NK-92 treated with Interleukin-12 subunit alpha and Interleukin-12 subunit beta, amount 100 ng/mL, for 24 hours (cell line): ENCODE measurements at regions not wholly inside any gene's neighbourhood (a gene's known extent, or its start where the extent isn't known, plus 50 kb on each side); places are given as distances from the start of the nearest gene placed in this dataset.
"Not testable (repeated sequence)": the region's sequence is repeated elsewhere in the genome, so short reads cannot be mapped to it uniquely, and the experiment has no call there.

Experiments used
- DNase-seq: peaks from one replicate; lab custom pipeline; 2025; lab: John Stamatoyannopoulos, UW

- no peak for DNase-seq
Observed at GRCh38 chr17:34081269-34081668, 173.8 kb upstream of the CCL2 start.

DNA sequence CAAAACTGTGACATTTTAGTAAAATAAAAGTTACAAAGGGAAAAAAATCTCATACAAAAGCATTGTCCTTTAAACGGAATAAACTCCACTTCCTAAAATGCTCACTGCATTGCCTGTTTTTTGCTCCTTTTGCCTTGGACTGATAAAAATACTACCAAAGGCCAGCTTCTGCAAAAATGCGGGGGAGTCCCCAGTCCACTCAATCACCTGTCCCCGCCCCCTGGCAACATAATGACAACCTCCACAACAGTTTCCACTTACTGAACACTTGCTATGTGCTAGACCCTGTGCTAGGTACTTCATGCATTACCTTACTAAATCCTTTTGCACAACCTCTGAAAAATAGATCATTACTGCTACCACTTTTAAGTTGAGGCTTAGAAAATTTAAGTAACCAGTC is 172.7 kb upstream of the CCL2 start:
- DNase-seq, result no peak

- DNase-seq, result not testable (repeated sequence)
Observed at GRCh38 chr17:34089042-34089441, 166.0 kb upstream of the CCL2 start.

GRCh38 chr17:34090593-34090992 is 164.5 kb upstream of the CCL2 start:
- DNase-seq, result no peak

GRCh38 chr17:34091975-34092374 is 163.1 kb upstream of the CCL2 start:
- no peak for DNase-seq

DNA sequence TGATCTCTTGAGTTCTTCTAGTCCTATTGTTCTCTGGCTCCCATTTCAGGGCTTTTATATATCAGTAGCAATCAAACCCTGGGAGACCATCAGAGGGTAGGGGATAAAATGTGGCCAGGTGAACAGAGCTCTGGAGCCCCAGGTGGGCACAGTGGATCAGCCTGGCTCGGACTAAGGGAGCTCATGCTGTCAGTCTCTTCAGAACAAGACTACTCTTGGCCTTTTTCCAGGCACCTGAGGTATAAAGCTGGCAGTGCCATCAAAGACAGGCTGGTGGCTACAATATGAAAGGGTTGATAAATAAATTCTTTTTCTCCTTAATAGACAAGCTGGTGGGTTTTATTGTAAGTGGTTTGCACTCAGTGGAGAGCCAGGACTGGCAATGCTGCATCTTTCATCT is 160.0 kb upstream of the CCL2 start:
- no peak for DNase-seq

DNA sequence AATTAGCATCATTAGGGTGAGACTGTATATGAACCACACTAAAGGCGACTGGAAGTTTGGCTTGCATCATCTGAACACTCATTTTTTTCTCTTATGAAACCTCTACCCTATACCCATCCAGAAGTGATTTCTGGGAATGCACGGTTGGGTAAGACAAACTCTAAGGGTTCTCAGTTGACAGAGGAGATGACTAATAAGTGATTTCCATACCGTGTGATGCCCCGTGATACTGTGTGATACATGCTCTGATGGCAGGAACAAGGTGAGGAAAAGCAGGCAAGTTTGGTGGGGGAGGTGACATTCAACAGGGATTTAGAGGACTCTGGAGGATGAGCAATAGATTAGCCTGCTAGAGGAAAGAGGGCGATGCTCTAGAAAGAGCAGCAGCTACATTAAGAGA is 156.4 kb upstream of the CCL2 start:
- DNase-seq, result no peak

DNA sequence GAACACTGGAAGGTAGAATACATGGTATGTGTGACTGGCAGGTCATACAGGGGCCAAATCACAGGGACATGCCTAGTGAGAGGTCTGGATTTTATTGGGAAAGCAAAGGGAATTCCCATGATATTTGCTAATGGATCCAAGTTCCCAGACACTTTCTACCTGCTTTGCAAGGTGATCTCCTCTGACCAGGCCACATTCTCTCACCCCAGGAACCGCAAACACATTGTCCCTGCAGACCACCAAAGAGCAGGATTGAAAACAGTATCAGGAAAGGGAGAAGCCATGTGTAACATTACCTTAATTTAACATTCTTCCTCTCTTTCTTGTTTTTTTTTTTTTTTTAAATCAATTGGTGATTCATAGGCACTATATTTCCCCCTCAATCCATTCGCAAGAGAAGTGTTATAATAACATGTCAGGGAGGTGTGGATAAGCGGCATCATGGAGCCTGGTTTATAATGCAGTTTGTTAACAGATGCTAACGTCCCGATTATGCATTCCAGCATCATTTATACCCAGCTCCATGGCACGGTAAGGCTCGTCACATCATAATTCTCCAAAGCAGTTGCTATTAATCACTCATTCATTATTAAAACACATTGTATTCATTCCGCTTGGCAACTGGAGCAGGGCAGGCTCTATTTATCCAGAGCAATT is 155.1 kb upstream of the CCL2 start:
- no peak for DNase-seq

GRCh38 chr17:34107019-34107418 is 148.1 kb upstream of the CCL2 start:
- DNase-seq, result no peak

DNA sequence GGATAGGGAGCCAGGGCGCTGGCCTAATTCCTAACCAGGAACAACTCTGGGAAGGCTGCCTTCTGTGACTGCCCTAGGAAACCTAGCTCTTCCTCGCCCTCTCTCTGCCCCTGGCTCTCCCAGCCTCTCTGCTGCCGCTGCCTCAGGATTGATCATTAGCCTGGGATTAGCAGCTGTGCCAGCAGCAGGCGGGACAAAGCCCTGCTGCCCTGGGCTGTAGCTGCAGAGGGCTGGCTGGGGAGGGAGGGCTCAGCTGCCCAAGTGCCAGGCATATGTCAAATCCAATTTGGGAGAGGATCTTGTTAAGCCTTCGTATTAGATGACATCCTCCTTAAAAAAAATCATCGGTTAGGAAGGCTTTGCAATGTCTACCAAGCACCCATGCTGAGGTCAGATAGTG is 144.8 kb upstream of the CCL2 start:
- DNase-seq, result no peak

- DNase-seq, result no peak
Observed at GRCh38 chr17:34113089-34113488, 142.0 kb upstream of the CCL2 start.

GRCh38 chr17:34114174-34114573 is 140.9 kb upstream of the CCL2 start:
- DNase-seq, result no peak

DNA sequence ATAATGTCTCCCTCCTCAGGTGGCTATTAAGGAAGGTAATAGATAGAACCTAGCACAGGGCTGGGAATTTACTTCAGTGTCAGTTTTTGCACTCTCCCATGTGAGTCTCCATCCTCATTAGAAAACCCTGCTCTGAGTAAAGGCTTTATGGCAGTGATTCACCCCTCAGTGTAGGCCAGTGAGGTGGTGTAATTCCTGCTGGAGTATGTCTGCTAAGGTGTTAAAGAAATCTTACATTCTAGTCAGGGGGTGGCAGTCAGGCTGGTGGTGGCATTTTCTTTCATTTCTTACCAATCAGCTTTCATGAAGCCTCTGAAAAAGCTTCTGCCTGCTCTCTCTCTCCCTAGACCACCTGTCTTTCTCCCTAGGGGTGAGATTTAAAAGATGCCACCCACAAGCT is 138.8 kb upstream of the CCL2 start:
- DNase-seq, result no peak

GRCh38 chr17:34117332-34117731 is 137.8 kb upstream of the CCL2 start:
- DNase-seq, result no peak

DNA sequence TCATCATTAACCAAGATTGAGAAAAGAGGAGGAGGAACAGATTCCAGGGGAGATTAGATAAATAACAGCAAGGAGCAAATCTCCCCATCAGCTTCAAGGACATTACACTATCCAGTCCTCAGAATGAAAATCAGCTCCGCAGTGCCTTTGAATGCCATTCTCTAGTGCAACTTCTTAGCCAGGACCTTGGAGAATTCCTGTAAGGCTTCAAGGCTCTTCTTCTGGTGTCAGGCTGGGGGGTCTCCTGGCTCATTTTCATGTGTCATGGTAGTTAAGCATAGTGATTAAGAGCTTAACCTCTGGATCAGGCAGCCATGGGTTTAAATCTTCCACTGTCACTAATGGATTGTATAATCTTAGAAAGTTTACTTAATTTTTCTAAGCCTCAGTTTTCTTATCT is 137.3 kb upstream of the CCL2 start:
- no peak for DNase-seq

GRCh38 chr17:34118564-34118963 is 136.5 kb upstream of the CCL2 start:
- no peak for DNase-seq

DNA sequence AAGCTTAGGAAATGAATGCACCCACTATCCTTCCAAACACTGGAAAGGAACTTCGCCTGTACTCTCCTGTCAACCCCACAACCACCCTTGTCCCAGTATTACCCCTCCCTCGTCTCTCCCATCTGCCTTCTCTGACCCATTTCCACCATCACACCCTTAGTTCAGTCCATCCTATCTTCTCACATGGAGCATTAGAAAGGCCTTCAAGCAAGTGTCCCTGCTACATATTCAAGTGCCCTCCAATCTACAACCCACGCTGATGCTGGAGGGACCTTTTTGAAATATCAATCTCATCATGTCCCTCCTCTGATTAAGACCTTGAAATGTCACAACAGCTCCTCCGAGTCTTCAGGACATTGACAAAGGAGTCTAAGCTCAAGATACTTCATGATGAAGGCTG is 133.8 kb upstream of the CCL2 start:
- DNase-seq, result no peak

DNA sequence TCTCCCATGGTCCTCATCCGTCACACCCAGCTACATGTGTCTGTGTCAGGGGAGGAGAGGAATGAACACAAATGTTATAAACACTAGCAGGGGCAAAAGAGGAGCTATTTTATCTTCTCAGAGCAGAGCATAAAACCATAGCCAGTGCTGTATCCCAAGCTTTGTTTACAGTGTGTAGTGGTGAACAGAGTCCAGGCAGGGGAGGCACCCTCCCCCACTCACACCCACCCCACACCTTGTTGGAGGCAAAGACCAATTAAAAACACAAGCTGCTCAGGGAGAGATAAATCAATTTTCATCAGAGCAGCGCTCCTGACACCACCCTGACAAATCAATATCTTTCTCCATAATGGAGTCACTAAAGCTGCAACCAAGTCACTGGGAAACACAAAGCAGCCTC is 132.6 kb upstream of the CCL2 start:
- DNase-seq, result no peak

DNA sequence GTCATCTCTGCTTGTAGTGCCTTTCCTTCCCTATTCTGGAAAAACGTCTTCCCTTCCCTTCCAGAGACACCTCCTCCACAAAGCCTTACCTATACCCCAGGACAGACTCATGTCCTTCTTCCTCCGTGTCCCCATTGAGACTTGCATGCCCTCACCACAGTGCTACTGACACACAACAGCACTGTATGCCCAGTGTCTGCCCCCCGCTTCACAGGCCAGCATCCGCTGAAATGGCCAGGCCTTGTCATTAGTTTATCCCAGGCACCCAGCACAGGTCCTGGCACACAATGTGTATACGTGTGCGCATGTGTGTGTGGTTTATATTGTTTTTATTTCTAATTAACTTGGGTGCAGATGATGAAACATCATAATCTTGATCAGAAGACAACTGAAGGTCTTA is 130.1 kb upstream of the CCL2 start:
- DNase-seq, result no peak

DNA sequence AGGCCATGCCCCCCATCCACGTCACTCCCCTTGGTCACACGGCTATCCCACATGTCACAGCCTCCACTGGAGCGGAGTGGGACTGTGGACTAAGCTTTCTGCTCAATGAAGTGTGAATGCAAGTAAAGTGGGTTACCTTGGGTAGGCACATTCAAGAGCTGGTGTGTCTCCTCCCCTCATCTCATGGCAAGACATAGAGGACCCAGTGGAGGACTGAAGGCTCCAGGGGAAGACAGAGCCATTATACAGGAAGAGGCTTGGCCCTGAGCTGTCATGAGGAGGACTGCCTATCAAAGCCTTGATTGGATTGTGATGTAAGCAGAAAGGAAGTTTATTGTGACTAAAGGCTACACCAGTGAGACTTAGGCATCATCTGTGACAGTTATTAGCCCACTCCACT is 129.2 kb upstream of the CCL2 start:
- no peak for DNase-seq

GRCh38 chr17:34126496-34126895 is 128.6 kb upstream of the CCL2 start:
- no peak for DNase-seq

DNA sequence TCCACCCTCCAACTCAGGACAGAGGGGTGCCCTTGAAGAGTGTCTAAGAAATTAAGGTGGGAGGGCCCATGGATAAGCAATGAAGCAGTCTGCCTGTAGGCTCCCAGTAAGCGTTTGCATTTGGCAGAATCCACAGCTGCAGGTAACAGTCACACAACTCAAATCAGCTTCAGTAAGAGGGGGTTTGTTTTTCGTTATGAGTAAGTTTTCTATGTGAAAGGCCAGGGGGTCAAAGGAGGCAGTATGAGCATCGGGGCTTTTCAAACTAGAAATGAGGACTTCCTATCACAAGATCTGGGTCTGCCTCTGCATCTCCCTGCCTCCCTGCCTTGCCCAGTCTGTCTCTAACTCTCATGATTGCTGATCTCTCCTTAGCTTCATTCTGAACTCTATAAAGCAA is 128.1 kb upstream of the CCL2 start:
- no peak for DNase-seq

GRCh38 chr17:34130544-34130943 is 124.5 kb upstream of the CCL2 start:
- no peak for DNase-seq

- DNase-seq, result no peak
Observed at GRCh38 chr17:34131386-34131785, 123.7 kb upstream of the CCL2 start.

GRCh38 chr17:34133350-34133749 is 121.7 kb upstream of the CCL2 start:
- DNase-seq, result no peak
